Endodermal cell (in vitro differentiated cells): ENCODE measurements at regions not wholly inside any gene's neighbourhood (a gene's known extent, or its start where the extent isn't known, plus 50 kb on each side); places are given as distances from the start of the nearest gene placed in this dataset.

Source experiments
- DNase-seq: peaks from one replicate; pipeline ENCODE4 v3.0.0-alpha.2; 2017
- H3K27ac ChIP-seq: 2 replicates; pipeline ENCODE4 v1.5.1; 2013; ENCODE audit warnings: mild to moderate bottlenecking, low read depth, low read length, moderate library complexity
- H3K27me3 ChIP-seq: 2 replicates; pipeline ENCODE4 v1.6.1; 2013; ENCODE audit warnings: mild to moderate bottlenecking, low read length, moderate library complexity; ENCODE audit not compliant: insufficient read depth, control insufficient read depth, poor library complexity, severe bottlenecking
- H3K36me3 ChIP-seq: 2 replicates; pipeline ENCODE4 v1.7.0; 2013; ENCODE audit warnings: mild to moderate bottlenecking, low read length, moderate library complexity; ENCODE audit not compliant: control insufficient read depth, insufficient read depth
- H3K4me1 ChIP-seq: one replicate; pipeline ENCODE4 v1.7.0; 2013; ENCODE audit warnings: low read length; ENCODE audit not compliant: control insufficient read depth, insufficient read depth
- H3K4me3 ChIP-seq: 2 replicates; pipeline ENCODE4 v1.5.1; 2013; ENCODE audit warnings: mild to moderate bottlenecking, low read length, moderate library complexity
- H3K9ac ChIP-seq: 2 replicates; pipeline ENCODE4 v1.6.1; 2013; ENCODE audit warnings: mild to moderate bottlenecking, low read length, moderate library complexity; ENCODE audit not compliant: poor library complexity, severe bottlenecking; ENCODE audit errors: extremely low read depth
- H3K9me3 ChIP-seq: 2 replicates; pipeline ENCODE4 v1.6.1; 2013; ENCODE audit warnings: mild to moderate bottlenecking, low read length, moderate library complexity; ENCODE audit not compliant: control insufficient read depth
- H3K27ac Mint-ChIP-seq: 2 replicates; pipeline ENCODE4 v1.8.0; 2020; ENCODE audit warnings: mixed read lengths
- H3K27me3 Mint-ChIP-seq: 2 replicates; pipeline ENCODE4 v1.8.0; 2021; ENCODE audit warnings: mild to moderate bottlenecking, mixed read lengths; ENCODE audit not compliant: insufficient read depth
- H3K36me3 Mint-ChIP-seq: 2 replicates; pipeline ENCODE4 v1.8.0; 2020; ENCODE audit warnings: low read depth, mixed read lengths
- H3K4me1 Mint-ChIP-seq: 2 replicates; pipeline ENCODE4 v1.8.0; 2020; ENCODE audit warnings: mixed read lengths
- H3K4me3 Mint-ChIP-seq: 2 replicates; pipeline ENCODE4 v1.8.0; 2020; ENCODE audit warnings: mild to moderate bottlenecking, moderate library complexity, mixed read lengths
- H3K9me3 Mint-ChIP-seq: 2 replicates; pipeline ENCODE4 v1.8.0; 2020; ENCODE audit warnings: mild to moderate bottlenecking, mixed read lengths
- CTCF ChIP-seq: fragments of 200-600 bp; sonication (generic); conservative IDR thresholded peaks from 2 replicates; pipeline ENCODE4 v1.5.0; 2021; ENCODE audit warnings: antibody characterized with exemption, mild to moderate bottlenecking
- WGBS, 2 experiments: methylation state at CpG; one replicate each; pipeline versions ENCODE4 v1.1.5 to v1.1.7; 2013; ENCODE audit warnings: missing lambda C conversion rate in 2 of 2, mixed read lengths in 1 of 2; ENCODE audit not compliant: insufficient coverage in 1 of 2, insufficient read length in 1 of 2; 5-methylcytosine and 5-hydroxymethylcytosine counted together

GRCh38 chr3:176068750-176069149 is 1128.5 kb downstream of the TBL1XR1 start:
- no peak overlapping the region for H3K4me3 ChIP-seq
- no peaks in the 10 kb centered on the region for H3K4me1 Mint-ChIP-seq
- TF ChIP-seq CTCF, result no peak
- H3K9ac ChIP-seq, result no peak overlapping the region
- no peaks in the 10 kb centered on the region for H3K9me3 ChIP-seq
- no peaks in the 10 kb centered on the region for H3K27me3 ChIP-seq
- no peak overlapping the region for H3K27ac ChIP-seq
- no peak overlapping the region for H3K4me3 Mint-ChIP-seq
- H3K9me3 Mint-ChIP-seq, result no peaks in the 10 kb centered on the region
- no peaks in the 10 kb centered on the region for H3K4me1 ChIP-seq
- no peak for DNase-seq
- no peaks in the 10 kb centered on the region for H3K36me3 ChIP-seq
- peaks cover 4% of the 10 kb centered on the region for H3K27me3 Mint-ChIP-seq
- WGBS, 2 experiments, result 92% methylated on average over 6 of the region's 6 CpGs; no CpG with 5 or more reads in 1 of the 2 experiments
- no peak overlapping the region for H3K27ac Mint-ChIP-seq
- no peaks in the 10 kb centered on the region for H3K36me3 Mint-ChIP-seq

DNA sequence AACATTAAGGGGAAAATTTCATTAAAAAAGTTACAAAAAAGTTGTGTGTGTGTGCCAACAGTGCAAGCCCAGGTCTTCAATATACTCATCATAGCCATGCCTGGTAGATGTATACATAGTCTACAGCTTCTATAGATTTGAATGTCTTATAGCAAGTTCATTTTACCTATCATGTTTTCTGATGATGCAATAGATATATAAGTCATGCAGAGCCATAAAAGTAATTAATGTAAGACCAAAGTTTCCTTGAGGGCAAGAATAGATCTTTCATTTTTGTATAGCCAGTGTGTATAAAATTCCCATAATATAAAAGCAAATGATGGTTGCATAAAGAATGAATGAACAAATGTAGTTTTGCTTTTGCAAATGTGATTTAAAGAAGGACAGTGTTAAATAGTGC is 1138.4 kb downstream of the TBL1XR1 start:
- Mint-ChIP-seq H3K9me3 (no peaks in the 10 kb centered on the region), H3K4me1 (no peaks in the 10 kb centered on the region), H3K27me3 (no peaks in the 10 kb centered on the region), H3K4me3 (no peak overlapping the region), H3K36me3 (no peaks in the 10 kb centered on the region), H3K27ac (no peak overlapping the region)
- Histone ChIP-seq H3K4me3 (no peak overlapping the region), H3K27ac (no peak overlapping the region), H3K4me1 (no peaks in the 10 kb centered on the region), H3K27me3 (no peaks in the 10 kb centered on the region), H3K9me3 (peaks cover 27% of the 10 kb centered on the region), H3K9ac (no peak overlapping the region), H3K36me3 (no peaks in the 10 kb centered on the region)
- TF ChIP-seq CTCF, result no peak
- no peak for DNase-seq

DNA sequence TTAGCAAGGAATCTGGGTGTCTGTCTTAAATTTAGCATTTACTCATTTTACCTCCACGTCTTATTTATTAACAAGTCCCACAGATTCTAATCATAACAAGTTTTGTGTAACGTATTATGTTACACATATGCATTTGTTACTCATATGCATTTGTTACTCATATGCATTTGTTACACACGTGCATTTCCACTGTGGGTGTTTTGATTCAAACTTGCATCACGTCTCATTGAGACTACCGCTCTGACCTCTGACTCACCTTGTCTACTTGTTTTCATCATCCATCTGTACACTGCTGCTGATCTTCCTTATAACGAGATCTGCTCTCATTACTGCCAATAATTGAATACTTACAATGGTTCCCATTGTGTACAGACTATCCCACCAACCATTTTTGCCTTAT is 1141.4 kb downstream of the TBL1XR1 start:
- 87 to 91% methylated on average over 5 to 6 of the region's 6 CpGs for WGBS, 2 experiments
- no peak overlapping the region for H3K27ac Mint-ChIP-seq
- no peaks in the 10 kb centered on the region for H3K36me3 ChIP-seq

More for the DNA sequence above, 1141.4 kb downstream of the TBL1XR1 start:
- Histone ChIP-seq H3K4me1 (no peaks in the 10 kb centered on the region), H3K27ac (no peak overlapping the region), H3K27me3 (no peaks in the 10 kb centered on the region), H3K4me3 (no peak overlapping the region), H3K9ac (no peak overlapping the region), H3K9me3 (peaks cover 13% of the 10 kb centered on the region)
- DNase-seq, result no peak
- Mint-ChIP-seq H3K36me3 (no peaks in the 10 kb centered on the region), H3K9me3 (no peaks in the 10 kb centered on the region), H3K4me3 (no peak overlapping the region), H3K4me1 (no peaks in the 10 kb centered on the region), H3K27me3 (no peaks in the 10 kb centered on the region)
- TF ChIP-seq CTCF, result no peak
